ENCODE measurements at regions not wholly inside any gene's neighbourhood (a gene's known extent, or its start where the extent isn't known, plus 50 kb on each side); places are given as distances from the start of the nearest gene placed in this dataset.
"Not testable (repeated sequence)": the region's sequence is repeated elsewhere in the genome, so short reads cannot be mapped to it uniquely, and the experiment has no call there.

DNA sequence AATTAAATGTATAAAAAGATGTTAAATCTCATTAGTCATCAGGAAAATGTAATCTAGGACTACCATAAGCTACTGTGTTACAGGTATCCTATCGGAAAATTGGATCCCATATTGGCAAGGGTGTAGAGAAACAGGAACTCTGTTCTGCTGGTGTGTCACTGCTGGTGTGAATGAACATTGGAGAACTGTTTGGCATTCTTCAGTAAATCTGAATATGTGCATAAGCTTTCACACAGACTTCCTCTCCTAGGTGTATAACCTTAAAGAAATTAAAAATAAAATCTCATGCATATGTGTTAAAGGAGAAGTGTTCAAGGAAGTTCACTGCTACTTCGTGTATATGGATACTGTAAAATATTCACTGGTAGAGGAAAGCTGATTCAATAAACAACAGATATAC is 484.6 kb upstream of the TLE4 start:
- H3K4me3 ChIP-seq (ENCODE audit: low read depth, low read length), result no peak overlapping the region
- no peak for DNase-seq (ENCODE audit: low read depth)
- TF ChIP-seq, protein P1, sequence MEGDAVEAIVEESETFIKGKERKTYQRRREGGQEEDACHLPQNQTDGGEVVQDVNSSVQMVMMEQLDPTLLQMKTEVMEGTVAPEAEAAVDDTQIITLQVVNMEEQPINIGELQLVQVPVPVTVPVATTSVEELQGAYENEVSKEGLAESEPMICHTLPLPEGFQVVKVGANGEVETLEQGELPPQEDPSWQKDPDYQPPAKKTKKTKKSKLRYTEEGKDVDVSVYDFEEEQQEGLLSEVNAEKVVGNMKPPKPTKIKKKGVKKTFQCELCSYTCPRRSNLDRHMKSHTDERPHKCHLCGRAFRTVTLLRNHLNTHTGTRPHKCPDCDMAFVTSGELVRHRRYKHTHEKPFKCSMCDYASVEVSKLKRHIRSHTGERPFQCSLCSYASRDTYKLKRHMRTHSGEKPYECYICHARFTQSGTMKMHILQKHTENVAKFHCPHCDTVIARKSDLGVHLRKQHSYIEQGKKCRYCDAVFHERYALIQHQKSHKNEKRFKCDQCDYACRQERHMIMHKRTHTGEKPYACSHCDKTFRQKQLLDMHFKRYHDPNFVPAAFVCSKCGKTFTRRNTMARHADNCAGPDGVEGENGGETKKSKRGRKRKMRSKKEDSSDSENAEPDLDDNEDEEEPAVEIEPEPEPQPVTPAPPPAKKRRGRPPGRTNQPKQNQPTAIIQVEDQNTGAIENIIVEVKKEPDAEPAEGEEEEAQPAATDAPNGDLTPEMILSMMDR (IDR thresholded peaks at IDR 0.05; ENCODE audit: low read depth, low read length, missing control alignments), result no peak

DNA sequence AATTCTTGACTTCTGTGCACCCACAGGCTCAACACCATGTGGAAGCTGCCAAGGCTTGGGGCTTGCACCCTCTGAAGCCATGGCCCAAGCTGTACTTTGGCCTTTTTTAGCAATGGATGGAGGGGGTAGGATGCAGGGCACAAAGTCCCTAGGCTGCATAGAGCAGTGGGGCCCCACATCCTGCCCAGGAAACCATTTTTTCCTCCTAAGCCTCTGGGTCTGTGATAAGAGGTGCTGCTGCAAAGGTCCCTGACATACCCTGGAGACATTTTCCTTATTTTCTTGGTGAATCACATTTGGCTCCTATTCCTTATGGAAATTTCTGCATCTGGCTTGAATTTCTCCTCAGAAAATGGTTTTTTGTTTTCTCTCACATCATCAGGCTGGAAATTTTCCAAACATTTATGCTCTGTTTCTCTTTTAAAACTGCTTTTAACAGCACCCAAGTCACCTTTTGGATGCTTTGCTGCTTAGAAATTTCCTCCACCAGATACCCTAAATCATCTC is 482.7 kb upstream of the TLE4 start:
- TF ChIP-seq, protein P1 (IDR thresholded peaks at IDR 0.05; ENCODE audit: low read depth, low read length, missing control alignments), result no peak
- H3K4me3 ChIP-seq (ENCODE audit: low read depth, low read length), result no peak overlapping the region
- DNase-seq (ENCODE audit: low read depth), result no peak

DNA sequence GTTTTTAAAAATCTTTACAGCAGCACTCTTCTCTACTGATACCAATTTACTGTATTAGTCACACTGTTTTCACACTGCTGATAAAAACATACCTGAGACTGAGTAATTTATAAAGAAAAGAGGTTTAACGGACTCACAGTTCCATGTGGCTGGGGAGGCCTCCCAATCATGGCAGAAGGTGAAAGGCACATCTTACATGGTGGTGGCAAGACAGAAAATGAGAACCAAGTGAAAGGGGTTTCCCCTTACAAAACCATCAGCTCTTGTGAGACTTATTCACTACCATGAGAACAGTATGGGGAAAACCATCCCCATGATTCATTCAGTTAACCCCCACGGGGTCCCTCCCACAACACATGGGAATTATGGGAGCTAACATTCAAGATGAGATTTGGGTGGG is 481.9 kb upstream of the TLE4 start:
- DNase-seq (ENCODE audit: low read depth); H3K4me3 ChIP-seq (ENCODE audit: low read depth, low read length): not testable (repeated sequence)

DNA sequence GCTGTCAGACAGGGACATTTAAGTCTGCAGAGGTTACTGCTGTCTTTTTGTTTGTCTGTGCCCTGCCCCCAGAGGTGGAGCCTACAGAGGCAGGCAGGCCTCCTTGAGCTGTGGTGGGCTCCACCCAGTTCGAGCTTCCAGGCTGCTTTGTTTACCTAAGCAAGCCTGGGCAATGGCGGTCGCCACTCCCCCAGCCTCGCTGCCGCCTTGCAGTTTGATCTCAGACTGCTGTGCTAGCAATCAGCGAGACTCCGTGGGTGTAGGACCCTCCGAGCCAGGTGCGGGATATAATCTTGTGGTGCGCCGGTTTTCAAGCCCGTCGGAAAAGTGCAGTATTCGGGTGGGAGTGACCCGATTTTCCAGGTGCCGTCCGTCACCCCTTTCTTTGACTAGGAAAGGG is 468.5 kb upstream of the TLE4 start:
- not testable (repeated sequence) for DNase-seq (ENCODE audit: low read depth); H3K4me3 ChIP-seq (ENCODE audit: low read depth, low read length)

DNA sequence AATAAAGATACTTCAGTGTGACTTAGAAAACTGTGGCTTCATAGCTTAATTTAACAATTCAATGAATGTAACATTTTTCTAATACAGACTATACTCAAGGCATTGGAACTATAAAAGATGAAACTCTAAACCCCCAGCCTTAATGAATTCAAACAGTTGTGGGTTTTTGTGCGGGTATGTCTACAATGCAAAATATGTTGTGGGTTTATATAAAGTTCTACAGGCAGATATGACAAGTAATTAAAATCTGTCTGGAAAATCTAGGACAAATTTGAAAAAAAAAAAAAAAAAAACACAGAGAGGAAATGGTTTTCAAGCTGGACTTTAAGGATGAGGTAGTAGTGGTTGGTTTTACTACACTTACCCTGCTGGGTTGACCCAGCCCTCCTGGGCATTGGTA is 467.5 kb upstream of the TLE4 start:
- TF ChIP-seq, protein P1 (IDR thresholded peaks at IDR 0.05; ENCODE audit: low read depth, low read length, missing control alignments), result no peak
- no peak for DNase-seq (ENCODE audit: low read depth)
- H3K4me3 ChIP-seq (ENCODE audit: low read depth, low read length), result no peak overlapping the region

DNA sequence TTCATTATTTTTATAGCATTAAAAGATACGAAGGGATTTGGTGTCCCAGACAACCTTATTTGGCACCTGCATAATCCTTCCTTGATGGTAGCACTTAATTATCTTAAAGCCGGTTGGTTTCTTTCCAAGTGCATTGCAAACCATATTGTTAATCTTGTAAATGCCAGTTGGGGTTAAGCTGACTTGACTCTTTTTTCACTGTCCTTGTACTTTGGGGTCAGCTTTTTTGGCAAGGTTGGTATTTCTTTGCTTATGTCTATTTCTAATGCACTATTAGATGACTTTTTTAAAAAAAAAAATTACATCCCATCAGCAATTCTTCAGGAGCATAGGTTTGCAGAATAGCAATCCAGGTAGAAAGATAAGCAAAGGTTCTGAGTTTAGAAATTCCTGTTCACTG is 466.8 kb upstream of the TLE4 start:
- TF ChIP-seq, protein P1 (IDR thresholded peaks at IDR 0.05; ENCODE audit: low read depth, low read length, missing control alignments), result no peak
- H3K4me3 ChIP-seq (ENCODE audit: low read depth, low read length), result no peak overlapping the region
- DNase-seq (ENCODE audit: low read depth), result no peak

DNA sequence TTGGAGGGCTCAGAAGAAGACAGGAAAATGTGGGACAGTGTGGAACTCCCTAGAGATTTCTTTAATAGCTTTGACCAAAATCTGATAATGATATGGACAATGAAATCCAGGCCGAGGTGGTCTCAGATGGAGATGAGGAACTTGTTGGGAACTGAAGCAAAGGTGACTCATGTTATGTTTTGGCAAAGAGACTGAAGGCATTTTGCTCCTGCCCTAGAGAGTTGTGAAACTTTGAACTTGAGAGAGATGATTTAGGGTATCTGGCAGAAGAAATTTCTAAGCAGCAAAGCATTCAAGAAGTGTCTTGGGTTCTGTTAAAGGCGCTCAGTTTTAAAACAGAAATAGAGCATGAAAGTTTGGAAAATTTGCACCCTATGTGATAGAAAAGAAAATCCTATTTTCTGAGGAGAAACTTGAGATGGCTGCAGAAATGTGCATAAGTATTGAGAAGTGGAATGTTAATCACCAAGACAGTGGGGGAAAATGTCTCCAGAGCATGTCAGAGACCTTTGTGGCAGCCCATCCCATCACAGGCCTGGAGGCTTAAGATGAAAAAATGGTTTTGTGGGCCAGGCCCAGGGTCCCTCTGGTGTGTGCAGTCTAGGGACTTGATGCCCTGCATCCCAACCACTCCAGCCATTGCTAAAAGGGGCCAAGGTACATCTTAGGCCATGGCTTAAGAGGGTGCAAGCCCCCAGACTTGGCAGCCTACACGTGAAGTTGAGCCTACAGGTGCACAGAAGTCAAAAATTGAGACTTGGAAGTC is 463.7 kb upstream of the TLE4 start:
- TF ChIP-seq, protein P1 (IDR thresholded peaks at IDR 0.05; ENCODE audit: low read depth, low read length, missing control alignments), result no peak
- H3K4me3 ChIP-seq (ENCODE audit: low read depth, low read length), result no peak overlapping the region
- DNase-seq (ENCODE audit: low read depth), result no peak

DNA sequence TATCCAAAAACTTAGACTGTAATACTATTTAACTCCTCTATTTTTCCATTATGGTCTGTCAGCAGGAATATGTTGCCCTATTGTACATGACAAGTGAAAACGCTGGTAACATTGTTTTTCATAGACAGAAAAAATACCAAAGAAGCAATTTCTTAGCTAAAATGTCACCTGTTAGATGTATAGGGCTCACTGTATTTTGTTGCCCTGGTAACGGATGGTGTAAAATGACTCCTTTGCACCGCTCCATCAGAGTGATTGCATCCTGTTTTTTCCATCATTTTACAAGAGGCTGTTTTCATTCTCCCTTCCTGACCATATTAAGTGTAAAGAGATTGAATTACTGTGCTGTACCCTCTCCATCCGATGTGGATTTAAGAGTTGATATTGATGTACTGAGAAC is 460.1 kb upstream of the TLE4 start:
- TF ChIP-seq, protein P1 (IDR thresholded peaks at IDR 0.05; ENCODE audit: low read depth, low read length, missing control alignments), result no peak
- no peak overlapping the region for H3K4me3 ChIP-seq (ENCODE audit: low read depth, low read length)
- no peak for DNase-seq (ENCODE audit: low read depth)
